Vagina (tissue), 2 donors: ENCODE measurements at regions not wholly inside any gene's neighbourhood (a gene's known extent, or its start where the extent isn't known, plus 50 kb on each side); places are given as distances from the start of the nearest gene placed in this dataset.

Experiments
- POLR2AphosphoS5 ChIP-seq, 2 donors: sonication (generic); formaldehyde crosslinking; IDR thresholded peaks; one replicate each; pipeline ENCODE4 v1.9.0; 2017; ENCODE audit warnings: antibody characterized with exemption in 2 of 2, mild to moderate bottlenecking in 2 of 2, low read depth in 1 of 2; ENCODE audit not compliant: insufficient read depth in 1 of 2
- TF ChIP-seq, protein P1 (sequence below), 3 experiments: fragments of 450-650 bp in 2 of 3; fragments of 200-600 bp in 1 of 3; sonication (generic) in 1 of 3; IDR thresholded peaks; one replicate each; pipeline ENCODE4 v1.5.1; 2017 to 2019; ENCODE audit warnings: antibody characterized with exemption in 3 of 3, mild to moderate bottlenecking in 2 of 3, moderate library complexity in 2 of 3

GRCh38 chr4:112832493-112832892 is 195.6 kb downstream of the LARP7 start:
- TF ChIP-seq, protein P1, sequence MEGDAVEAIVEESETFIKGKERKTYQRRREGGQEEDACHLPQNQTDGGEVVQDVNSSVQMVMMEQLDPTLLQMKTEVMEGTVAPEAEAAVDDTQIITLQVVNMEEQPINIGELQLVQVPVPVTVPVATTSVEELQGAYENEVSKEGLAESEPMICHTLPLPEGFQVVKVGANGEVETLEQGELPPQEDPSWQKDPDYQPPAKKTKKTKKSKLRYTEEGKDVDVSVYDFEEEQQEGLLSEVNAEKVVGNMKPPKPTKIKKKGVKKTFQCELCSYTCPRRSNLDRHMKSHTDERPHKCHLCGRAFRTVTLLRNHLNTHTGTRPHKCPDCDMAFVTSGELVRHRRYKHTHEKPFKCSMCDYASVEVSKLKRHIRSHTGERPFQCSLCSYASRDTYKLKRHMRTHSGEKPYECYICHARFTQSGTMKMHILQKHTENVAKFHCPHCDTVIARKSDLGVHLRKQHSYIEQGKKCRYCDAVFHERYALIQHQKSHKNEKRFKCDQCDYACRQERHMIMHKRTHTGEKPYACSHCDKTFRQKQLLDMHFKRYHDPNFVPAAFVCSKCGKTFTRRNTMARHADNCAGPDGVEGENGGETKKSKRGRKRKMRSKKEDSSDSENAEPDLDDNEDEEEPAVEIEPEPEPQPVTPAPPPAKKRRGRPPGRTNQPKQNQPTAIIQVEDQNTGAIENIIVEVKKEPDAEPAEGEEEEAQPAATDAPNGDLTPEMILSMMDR (IDR thresholded peaks at IDR 0.05) = no peak
- TF ChIP-seq POLR2AphosphoS5 (IDR thresholded peaks at IDR 0.05; ENCODE audit: insufficient read depth in 1 of 2, low read depth in 1 of 2) = no peak
